ENCODE measurements at regions not wholly inside any gene's neighbourhood (a gene's known extent, or its start where the extent isn't known, plus 50 kb on each side); places are given as distances from the start of the nearest gene placed in this dataset.

- TF ChIP-seq, protein P1, sequence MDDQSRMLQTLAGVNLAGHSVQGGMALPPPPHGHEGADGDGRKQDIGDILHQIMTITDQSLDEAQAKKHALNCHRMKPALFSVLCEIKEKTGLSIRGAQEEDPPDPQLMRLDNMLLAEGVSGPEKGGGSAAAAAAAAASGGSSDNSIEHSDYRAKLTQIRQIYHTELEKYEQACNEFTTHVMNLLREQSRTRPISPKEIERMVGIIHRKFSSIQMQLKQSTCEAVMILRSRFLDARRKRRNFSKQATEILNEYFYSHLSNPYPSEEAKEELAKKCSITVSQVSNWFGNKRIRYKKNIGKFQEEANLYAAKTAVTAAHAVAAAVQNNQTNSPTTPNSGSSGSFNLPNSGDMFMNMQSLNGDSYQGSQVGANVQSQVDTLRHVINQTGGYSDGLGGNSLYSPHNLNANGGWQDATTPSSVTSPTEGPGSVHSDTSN (IDR thresholded peaks at IDR 0.05) = no peak
- TF ChIP-seq MAX (IDR thresholded peaks at IDR 0.05; ENCODE audit: low read depth) = no peak
These were observed 368.4 kb downstream of the PRDM5 start for GRCh38 chr4:120554086-120554485.
